RWPE2 (cell line): ENCODE measurements at regions not wholly inside any gene's neighbourhood (a gene's known extent, or its start where the extent isn't known, plus 50 kb on each side); places are given as distances from the start of the nearest gene placed in this dataset.
"Not testable (repeated sequence)": the region's sequence is repeated elsewhere in the genome, so short reads cannot be mapped to it uniquely, and the experiment has no call there.

ENCODE experiments used
- ATAC-seq: fragments of 200-7000 bp; cut with Tn5 transposase; 3 replicates; pipeline ENCODE4 v1.9.1; 2021; ENCODE audit warnings: low read depth
- DNase-seq: peaks from one replicate; pipeline ENCODE4 v3.0.0-alpha.2; 2020; ENCODE audit warnings: low spot score
- H3K27ac ChIP-seq: fragments of 450-650 bp; 2 replicates; pipeline ENCODE4 v1.5.1; 2017; ENCODE audit warnings: mild to moderate bottlenecking; ENCODE audit not compliant: poor library complexity, severe bottlenecking
- H3K27me3 ChIP-seq: fragments of 250-450 bp; sonication (Bioruptor Pico); 2 replicates; pipeline ENCODE4 v1.5.1; 2021; ENCODE audit warnings: mild to moderate bottlenecking, moderate library complexity; ENCODE audit not compliant: insufficient read depth, poor library complexity, severe bottlenecking
- H3K36me3 ChIP-seq: fragments of 250-450 bp; sonication (Bioruptor Pico); 2 replicates; pipeline ENCODE4 v1.5.1; 2020; ENCODE audit warnings: low read depth, mild to moderate bottlenecking, moderate library complexity
- H3K4me1 ChIP-seq: fragments of 250-450 bp; sonication (Bioruptor Pico); 2 replicates; pipeline ENCODE4 v1.5.1; 2021; ENCODE audit warnings: mild to moderate bottlenecking, moderate library complexity; ENCODE audit not compliant: insufficient read depth, poor library complexity, severe bottlenecking
- H3K4me3 ChIP-seq: fragments of 250-450 bp; sonication (Bioruptor Pico); 2 replicates; pipeline ENCODE4 v1.5.1; 2021; ENCODE audit warnings: mild to moderate bottlenecking, moderate library complexity; ENCODE audit not compliant: severe bottlenecking
- H3K9me3 ChIP-seq: fragments of 250-450 bp; sonication (Bioruptor Pico); 2 replicates; pipeline ENCODE4 v1.5.1; 2021; ENCODE audit warnings: mild to moderate bottlenecking, moderate library complexity; ENCODE audit not compliant: severe bottlenecking

- not testable (repeated sequence) for H3K27ac ChIP-seq, H3K36me3 ChIP-seq, H3K4me3 ChIP-seq, ATAC-seq, H3K27me3 ChIP-seq, H3K4me1 ChIP-seq, DNase-seq, H3K9me3 ChIP-seq
Observed at GRCh38 chr2:87502948-87503347, 244.9 kb upstream of the PLGLB2 start.

DNA sequence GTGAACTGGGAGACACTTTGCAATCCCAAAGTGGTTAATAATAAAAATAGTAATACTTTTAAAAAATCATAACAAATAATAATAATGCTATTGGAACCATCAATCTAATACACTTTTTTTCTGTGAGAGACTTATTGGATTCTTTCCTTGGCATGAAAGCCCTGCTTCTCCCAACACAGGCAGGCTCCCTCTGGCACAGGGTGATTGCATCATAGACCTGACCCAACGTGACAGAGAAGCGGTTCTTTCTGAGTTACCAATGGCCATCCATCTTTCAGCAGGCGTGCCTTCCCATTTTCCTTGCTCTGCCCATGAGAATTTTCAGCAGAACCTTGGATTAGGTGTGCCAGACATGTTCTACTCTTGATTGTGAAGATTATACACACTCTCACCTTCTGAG is 242.6 kb upstream of the PLGLB2 start:
- not testable (repeated sequence) for H3K4me1 ChIP-seq, H3K36me3 ChIP-seq, DNase-seq, H3K27ac ChIP-seq, H3K4me3 ChIP-seq, H3K9me3 ChIP-seq, ATAC-seq, H3K27me3 ChIP-seq

DNA sequence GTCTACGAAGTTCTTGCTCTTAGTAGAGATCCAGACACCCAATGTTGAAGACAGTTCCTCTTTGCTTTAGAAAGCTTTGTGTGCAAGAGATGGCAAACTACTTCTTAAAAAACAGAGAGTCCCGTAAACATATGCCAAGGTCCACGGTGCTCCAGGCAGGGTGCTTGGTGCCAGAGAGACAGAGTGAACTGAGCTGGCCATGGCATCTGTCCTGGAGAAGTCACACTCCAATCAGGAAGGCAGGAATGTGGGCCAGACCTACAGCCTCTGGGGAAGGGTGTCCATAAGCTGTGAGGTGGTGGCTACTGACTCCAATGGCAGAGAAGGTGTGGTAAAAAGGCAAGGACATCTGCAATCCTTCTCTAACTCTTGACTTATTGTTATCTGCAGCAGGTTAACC is 242.0 kb upstream of the PLGLB2 start:
- DNase-seq, H3K36me3 ChIP-seq, H3K4me1 ChIP-seq, H3K9me3 ChIP-seq, H3K4me3 ChIP-seq, H3K27me3 ChIP-seq, H3K27ac ChIP-seq, ATAC-seq: not testable (repeated sequence)

- not testable (repeated sequence) for H3K9me3 ChIP-seq, H3K4me1 ChIP-seq, DNase-seq, H3K27ac ChIP-seq, H3K36me3 ChIP-seq, H3K27me3 ChIP-seq, ATAC-seq, H3K4me3 ChIP-seq
Observed at GRCh38 chr2:87507378-87508348, 240.2 kb upstream of the PLGLB2 start.

DNA sequence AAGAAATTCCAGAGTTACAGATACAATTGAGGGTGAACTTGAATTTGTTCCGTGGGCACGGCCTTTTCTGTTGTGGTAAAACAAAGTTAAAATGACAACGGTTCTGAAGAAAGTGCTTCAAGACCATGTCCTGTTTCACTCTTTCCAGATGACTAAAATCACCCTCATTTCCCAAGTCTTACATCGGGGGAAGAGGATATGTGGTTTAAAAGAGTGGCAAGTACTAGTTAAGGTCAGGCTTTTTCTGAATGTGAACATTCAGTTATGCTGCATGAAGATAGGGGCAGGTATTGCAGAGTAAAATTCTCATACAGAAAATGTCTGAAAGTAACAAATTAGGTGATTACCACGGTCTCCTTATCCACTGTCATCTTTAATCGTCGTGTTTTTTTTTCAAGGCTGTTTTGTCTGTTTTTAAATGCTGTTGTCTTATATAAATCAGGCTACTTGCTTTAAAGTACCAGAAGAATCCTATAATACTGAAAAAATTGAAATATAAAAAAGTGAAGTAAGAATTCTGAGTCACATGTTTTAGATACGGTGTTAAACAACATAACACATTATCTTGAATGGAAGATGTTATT is 236.6 kb upstream of the PLGLB2 start:
- H3K4me1 ChIP-seq, H3K27ac ChIP-seq: not testable (repeated sequence)

DNA sequence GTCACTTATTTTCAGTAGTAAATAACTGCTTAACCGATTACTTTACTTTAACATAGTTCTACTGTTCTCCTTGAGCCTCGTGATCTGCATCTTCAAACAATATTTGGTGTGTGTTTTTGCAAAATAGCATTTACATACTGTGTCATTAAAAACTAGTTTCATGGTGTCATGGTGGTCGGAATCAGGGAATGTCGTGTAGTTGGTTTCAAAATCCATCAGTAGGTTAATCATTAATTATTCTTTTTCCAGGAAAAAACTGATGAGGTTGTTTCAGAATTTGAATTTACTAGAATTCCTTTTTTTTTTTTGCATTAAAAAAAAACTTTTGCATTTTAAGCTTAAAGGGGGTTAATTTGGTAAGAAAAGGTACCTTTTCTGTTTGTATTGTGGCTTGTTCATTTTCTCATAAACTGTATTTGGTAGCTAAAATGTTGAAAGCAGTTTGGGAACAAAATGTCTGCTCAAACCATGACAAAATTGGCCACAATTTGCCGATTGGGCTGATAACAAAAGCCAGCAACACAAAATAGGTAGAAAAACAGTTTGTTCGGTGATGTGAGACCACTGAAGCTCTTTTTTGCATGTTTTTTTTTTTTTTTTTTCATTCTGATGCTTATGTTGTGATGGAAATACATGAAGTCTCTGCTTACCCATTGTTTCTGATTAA is 234.9 kb upstream of the PLGLB2 start:
- not testable (repeated sequence) for H3K4me1 ChIP-seq, ATAC-seq, H3K36me3 ChIP-seq, H3K27ac ChIP-seq, DNase-seq, H3K9me3 ChIP-seq, H3K27me3 ChIP-seq, H3K4me3 ChIP-seq

More for the DNA sequence above, 236.6 kb upstream of the PLGLB2 start:
- peak; percentile 24; the same call in 1 of the 3 replicates for ATAC-seq
- not testable (repeated sequence) for H3K27me3 ChIP-seq, H3K9me3 ChIP-seq, DNase-seq, H3K36me3 ChIP-seq, H3K4me3 ChIP-seq

- H3K27me3 ChIP-seq, H3K27ac ChIP-seq, H3K9me3 ChIP-seq, H3K4me1 ChIP-seq, DNase-seq, H3K4me3 ChIP-seq, ATAC-seq, H3K36me3 ChIP-seq: not testable (repeated sequence)
Observed at GRCh38 chr2:87514034-87514433, 233.9 kb upstream of the PLGLB2 start.

- H3K27ac ChIP-seq, H3K4me3 ChIP-seq, H3K4me1 ChIP-seq, DNase-seq, H3K9me3 ChIP-seq, H3K27me3 ChIP-seq, ATAC-seq, H3K36me3 ChIP-seq: not testable (repeated sequence)
Observed at GRCh38 chr2:87514515-87514914, 233.4 kb upstream of the PLGLB2 start.

GRCh38 chr2:87515226-87515625 is 232.7 kb upstream of the PLGLB2 start:
- ATAC-seq, H3K27me3 ChIP-seq, DNase-seq, H3K9me3 ChIP-seq, H3K4me1 ChIP-seq, H3K4me3 ChIP-seq, H3K27ac ChIP-seq, H3K36me3 ChIP-seq: not testable (repeated sequence)

GRCh38 chr2:87515875-87516274 is 232.0 kb upstream of the PLGLB2 start:
- H3K36me3 ChIP-seq, H3K4me3 ChIP-seq, H3K27me3 ChIP-seq, DNase-seq, H3K9me3 ChIP-seq, ATAC-seq, H3K4me1 ChIP-seq, H3K27ac ChIP-seq: not testable (repeated sequence)

DNA sequence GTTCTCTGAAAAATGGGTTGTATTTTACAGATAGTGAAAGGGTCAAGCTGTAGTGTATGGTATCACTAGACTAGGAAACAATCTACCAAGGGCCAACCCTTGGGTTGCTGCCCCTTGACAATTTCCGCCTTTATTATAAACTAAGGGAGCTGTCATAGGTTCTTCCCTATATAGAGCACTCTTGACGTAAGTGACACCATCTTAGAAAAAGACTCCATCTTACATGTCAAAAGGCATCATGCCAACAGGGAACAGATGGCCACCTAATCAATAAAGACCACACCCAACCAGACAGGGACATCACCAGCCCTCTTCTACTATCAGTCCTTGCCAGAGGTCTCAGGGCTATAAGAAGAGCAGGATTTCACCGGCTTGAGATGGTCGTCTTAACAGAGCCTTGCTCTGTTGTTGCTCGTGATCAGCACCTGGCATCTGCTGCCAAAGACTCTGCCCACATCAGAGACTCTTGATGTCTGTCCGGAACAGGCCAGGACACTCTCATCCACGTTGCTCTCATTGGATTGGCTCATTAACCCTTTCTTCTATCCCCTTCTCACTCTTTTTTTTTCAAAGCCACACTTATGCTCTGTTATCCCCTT is 231.4 kb upstream of the PLGLB2 start:
- ATAC-seq, H3K27ac ChIP-seq, DNase-seq: not testable (repeated sequence)

More for the DNA sequence above, 231.4 kb upstream of the PLGLB2 start:
- not testable (repeated sequence) for H3K27me3 ChIP-seq, H3K9me3 ChIP-seq, H3K4me3 ChIP-seq, H3K36me3 ChIP-seq, H3K4me1 ChIP-seq
